Muscle of leg (tissue), 3 donors: ENCODE measurements at regions not wholly inside any gene's neighbourhood (a gene's known extent, or its start where the extent isn't known, plus 50 kb on each side); places are given as distances from the start of the nearest gene placed in this dataset.

Experiments
- DNase-seq: peaks from one replicate; pipeline ENCODE4 v3.0.0; 2013
- H3K27ac ChIP-seq: one replicate; pipeline ENCODE4 v1.5.1; 2013; ENCODE audit warnings: mild to moderate bottlenecking, low read length, control low read depth
- H3K27me3 ChIP-seq: one replicate; pipeline ENCODE4 v1.6.1; 2013; ENCODE audit warnings: low read length; ENCODE audit not compliant: control insufficient read depth, insufficient read depth
- H3K36me3 ChIP-seq: one replicate; pipeline ENCODE4 v1.6.1; 2013; ENCODE audit warnings: low read length; ENCODE audit not compliant: control insufficient read depth, insufficient read depth
- H3K4me1 ChIP-seq: one replicate; pipeline ENCODE4 v1.6.1; 2013; ENCODE audit warnings: low read length; ENCODE audit not compliant: control insufficient read depth, insufficient read depth
- H3K4me3 ChIP-seq: one replicate; pipeline ENCODE4 v1.5.1; 2013; ENCODE audit warnings: low read length, control low read depth
- H3K9me3 ChIP-seq: replicated peaks from 2 replicates; pipeline ENCODE4 v1.6.1; 2013; ENCODE audit warnings: low read depth, low read length; ENCODE audit not compliant: control insufficient read depth
- WGBS: methylation state at CpG from one replicate; pipeline ENCODE4 v1.1.5; 2013; ENCODE audit warnings: missing lambda C conversion rate; ENCODE audit not compliant: insufficient coverage; 5-methylcytosine and 5-hydroxymethylcytosine counted together

- DNase-seq: no peak
- Histone ChIP-seq H3K4me3 (no peak overlapping the region), H3K27ac (no peak overlapping the region), H3K9me3 (peaks cover 3% of the 10 kb centered on the region), H3K27me3 (no peaks in the 10 kb centered on the region), H3K36me3 (no peaks in the 10 kb centered on the region), H3K4me1 (no peaks in the 10 kb centered on the region)
- WGBS: 86% methylated on average over 1 of the region's 1 CpG
These were observed 202.1 kb downstream of the TMEM26 start for GRCh38 chr10:61251089-61251488.

- H3K36me3 ChIP-seq: no peaks in the 10 kb centered on the region
- no CpG with 5 or more reads among the region's 2 CpGs for WGBS
- H3K4me1 ChIP-seq: no peaks in the 10 kb centered on the region
- no peak overlapping the region for H3K27ac ChIP-seq
- H3K9me3 ChIP-seq: no peaks in the 10 kb centered on the region
- H3K27me3 ChIP-seq: no peaks in the 10 kb centered on the region
- no peak for DNase-seq
- no peak overlapping the region for H3K4me3 ChIP-seq
These were observed 203.1 kb downstream of the TMEM26 start for GRCh38 chr10:61250131-61250530.

GRCh38 chr10:61248013-61248412 is 205.2 kb downstream of the TMEM26 start:
- Histone ChIP-seq H3K36me3 (no peaks in the 10 kb centered on the region), H3K4me1 (no peaks in the 10 kb centered on the region), H3K27ac (no peak overlapping the region), H3K4me3 (no peak overlapping the region), H3K9me3 (no peaks in the 10 kb centered on the region), H3K27me3 (no peaks in the 10 kb centered on the region)
- DNase-seq: no peak

- H3K27me3 ChIP-seq: no peaks in the 10 kb centered on the region
These were observed 208.9 kb downstream of the TMEM26 start for GRCh38 chr10:61244261-61244775.

GRCh38 chr10:61232780-61233179 is 220.4 kb downstream of the TMEM26 start:
- H3K36me3 ChIP-seq: no peaks in the 10 kb centered on the region
- H3K27ac ChIP-seq: no peak overlapping the region
- no peak overlapping the region for H3K4me3 ChIP-seq
- no peaks in the 10 kb centered on the region for H3K27me3 ChIP-seq
- DNase-seq: no peak
- H3K4me1 ChIP-seq: no peaks in the 10 kb centered on the region
- peaks cover 2% of the 10 kb centered on the region for H3K9me3 ChIP-seq

More at GRCh38 chr10:61244261-61244775, 208.9 kb downstream of the TMEM26 start:
- H3K36me3 ChIP-seq: no peaks in the 10 kb centered on the region
- no peak overlapping the region for H3K4me3 ChIP-seq
- H3K4me1 ChIP-seq: no peaks in the 10 kb centered on the region
- H3K9me3 ChIP-seq: no peaks in the 10 kb centered on the region
- no peak for DNase-seq
- H3K27ac ChIP-seq: no peak overlapping the region

DNA sequence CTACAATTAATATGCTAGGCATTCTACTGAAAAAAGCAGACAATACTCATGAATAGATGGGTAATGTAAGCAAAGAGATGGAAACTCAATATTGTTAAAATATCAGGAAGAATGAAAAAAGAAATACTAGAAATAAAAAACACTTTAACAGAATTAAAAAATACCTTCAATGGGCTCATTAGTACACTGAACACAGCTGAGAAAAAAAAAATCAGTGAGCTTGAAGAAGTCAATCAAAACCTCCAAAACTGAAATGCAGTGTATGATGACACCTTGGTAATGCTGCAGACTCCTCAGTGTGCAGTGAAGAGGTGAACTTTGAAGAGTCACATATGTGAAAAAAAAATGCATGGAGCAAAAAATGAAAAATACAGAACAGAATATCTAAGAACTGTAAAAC is 227.2 kb downstream of the TMEM26 start:
- Histone ChIP-seq H3K9me3 (peaks cover 11% of the 10 kb centered on the region), H3K27ac (no peak overlapping the region), H3K4me3 (no peak overlapping the region), H3K4me1 (no peaks in the 10 kb centered on the region), H3K36me3 (no peaks in the 10 kb centered on the region), H3K27me3 (no peaks in the 10 kb centered on the region)
- DNase-seq: no peak

GRCh38 chr10:61223576-61223975 is 229.6 kb downstream of the TMEM26 start:
- no peak overlapping the region for H3K4me3 ChIP-seq
- DNase-seq: peak; percentile 10
- no peaks in the 10 kb centered on the region for H3K36me3 ChIP-seq
- no peak overlapping the region for H3K27ac ChIP-seq
- H3K4me1 ChIP-seq: no peaks in the 10 kb centered on the region
- H3K9me3 ChIP-seq: peaks cover 11% of the 10 kb centered on the region
- no peaks in the 10 kb centered on the region for H3K27me3 ChIP-seq

DNA sequence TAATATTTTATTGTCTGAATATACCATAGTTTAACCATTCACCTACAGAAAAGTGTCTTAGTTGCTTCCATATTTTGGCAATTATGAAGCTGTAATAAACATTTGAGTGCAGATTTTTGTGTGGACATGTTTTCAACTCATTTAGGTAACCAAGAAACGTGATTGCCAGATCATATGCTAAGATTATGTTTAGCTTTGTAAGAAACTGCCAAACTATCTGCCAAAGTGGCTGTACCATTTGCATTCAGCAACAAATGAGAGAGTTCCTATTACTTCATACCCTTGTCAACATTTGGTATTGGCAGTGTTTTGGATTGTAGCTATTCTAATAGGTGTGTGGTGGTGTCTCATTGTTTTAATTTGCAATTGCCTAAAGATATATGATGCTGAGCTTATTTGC is 233.5 kb downstream of the TMEM26 start:
- Histone ChIP-seq H3K36me3 (no peaks in the 10 kb centered on the region), H3K27ac (no peak overlapping the region), H3K9me3 (peaks cover 4% of the 10 kb centered on the region), H3K27me3 (no peaks in the 10 kb centered on the region), H3K4me1 (no peaks in the 10 kb centered on the region), H3K4me3 (no peak overlapping the region)
- WGBS: no CpG with 5 or more reads among the region's 1 CpG
- DNase-seq: no peak

DNA sequence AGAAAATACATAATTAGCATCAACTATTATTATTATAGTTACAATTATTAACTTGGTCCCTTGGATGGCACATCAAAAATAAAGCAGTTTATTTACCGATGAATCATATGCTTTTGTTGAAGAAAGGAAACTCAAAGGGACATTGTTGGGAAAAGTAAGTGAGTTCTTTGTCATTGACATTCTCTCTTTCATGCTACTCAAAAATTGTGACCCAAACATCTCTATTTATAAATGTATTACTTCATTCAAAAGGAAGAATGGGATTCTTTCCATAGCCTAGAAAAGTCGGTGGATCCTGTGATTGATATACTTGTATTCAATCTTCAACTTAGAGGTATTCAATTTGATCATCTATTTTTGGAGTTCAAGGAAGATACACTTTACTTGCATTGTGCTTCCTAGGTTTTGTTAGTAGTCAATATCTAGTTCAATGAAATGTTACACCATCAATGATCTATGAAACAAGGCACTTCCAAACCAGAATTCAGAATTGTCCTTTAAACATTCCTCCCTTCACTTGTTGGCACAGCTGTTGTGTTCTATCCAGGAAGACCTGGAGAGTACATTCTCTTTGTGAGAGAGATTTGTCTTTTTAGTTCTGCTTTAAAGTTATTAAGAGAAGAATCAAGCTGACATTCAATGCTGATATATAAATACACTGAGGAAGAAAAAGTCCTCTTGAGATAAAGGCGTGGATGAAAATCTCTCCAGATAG is 235.2 kb downstream of the TMEM26 start:
- WGBS: no CpG with 5 or more reads among the region's 3 CpGs
- no peak for DNase-seq

GRCh38 chr10:61215246-61215645 is 237.9 kb downstream of the TMEM26 start:
- no peak overlapping the region for H3K4me3 ChIP-seq
- no peaks in the 10 kb centered on the region for H3K4me1 ChIP-seq
- 67% methylated on average over 1 of the region's 1 CpG for WGBS
- H3K36me3 ChIP-seq: no peaks in the 10 kb centered on the region
- no peak overlapping the region for H3K27ac ChIP-seq
- H3K9me3 ChIP-seq: no peaks in the 10 kb centered on the region
- no peaks in the 10 kb centered on the region for H3K27me3 ChIP-seq
- DNase-seq: no peak

More for the DNA sequence above, 235.2 kb downstream of the TMEM26 start:
- no peaks in the 10 kb centered on the region for H3K9me3 ChIP-seq
- no peak overlapping the region for H3K27ac ChIP-seq
- no peak overlapping the region for H3K4me3 ChIP-seq
- no peaks in the 10 kb centered on the region for H3K36me3 ChIP-seq
- H3K4me1 ChIP-seq: no peaks in the 10 kb centered on the region
- no peaks in the 10 kb centered on the region for H3K27me3 ChIP-seq

GRCh38 chr10:61211468-61211867 is 241.7 kb downstream of the TMEM26 start:
- Histone ChIP-seq H3K27ac (no peak overlapping the region), H3K36me3 (no peaks in the 10 kb centered on the region), H3K4me3 (no peak overlapping the region), H3K4me1 (no peaks in the 10 kb centered on the region), H3K9me3 (no peaks in the 10 kb centered on the region), H3K27me3 (no peaks in the 10 kb centered on the region)
- no peak for DNase-seq
- no CpG with 5 or more reads among the region's 2 CpGs for WGBS
